Hematopoietic multipotent progenitor cell treated with erythropoietin and hydrocortisone succinate and interleukin-3 and kit ligand, for 15 days (in vitro differentiated cells): ENCODE measurements at regions not wholly inside any gene's neighbourhood (a gene's known extent, or its start where the extent isn't known, plus 50 kb on each side); places are given as distances from the start of the nearest gene placed in this dataset.
A peak's percentile ranks its signal among the peaks of the same experiment; 100 is the strongest.
"Not testable (repeated sequence)": the region's sequence is repeated elsewhere in the genome, so short reads cannot be mapped to it uniquely, and the experiment has no call there.

Experiments used
- DNase-seq: peaks from one replicate; pipeline ENCODE4 v3.0.0-alpha.2; 2015; ENCODE audit warnings: low spot score

DNA sequence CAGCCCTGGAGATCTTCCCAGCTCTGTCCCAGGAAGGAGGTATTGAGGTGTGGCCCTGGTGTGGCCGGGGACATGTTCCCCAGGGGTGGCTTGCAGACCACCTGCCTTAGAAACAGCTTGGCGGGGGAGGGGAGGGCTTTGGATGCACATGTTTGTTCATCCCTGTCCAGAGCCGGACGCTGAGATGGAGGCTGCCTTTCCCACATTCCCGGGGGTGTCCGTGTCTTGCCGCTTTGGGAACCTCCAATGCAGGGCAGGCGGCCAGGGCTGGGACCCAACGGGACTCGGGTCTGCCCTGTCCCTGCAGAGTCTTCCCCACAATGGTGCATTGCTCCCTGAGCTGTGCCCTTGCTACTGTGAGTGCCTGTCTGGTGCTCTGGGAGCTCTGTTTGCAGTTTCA is 319.5 kb upstream of the SFSWAP start:
- no peak for DNase-seq

DNA sequence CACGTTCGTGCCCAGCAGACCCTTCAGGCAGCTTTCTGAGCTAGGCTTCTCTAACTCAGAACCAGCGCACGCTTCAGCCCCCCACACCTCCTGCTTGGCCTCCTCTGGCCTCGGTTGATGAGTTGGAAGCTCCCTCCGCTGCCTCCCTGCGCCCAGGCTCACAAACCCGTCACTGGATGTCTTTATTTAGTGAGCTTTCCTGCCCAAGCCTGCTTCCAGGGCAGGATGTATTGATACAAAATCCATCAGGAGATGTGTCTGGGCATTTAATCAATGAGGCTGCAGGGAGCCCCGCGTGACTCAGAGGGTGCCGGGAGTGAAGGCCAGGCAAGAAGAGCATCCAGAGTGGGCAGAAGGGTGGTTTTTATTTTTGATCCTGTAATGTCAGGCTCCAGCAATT is 316.1 kb upstream of the SFSWAP start:
- not testable (repeated sequence) for DNase-seq

DNA sequence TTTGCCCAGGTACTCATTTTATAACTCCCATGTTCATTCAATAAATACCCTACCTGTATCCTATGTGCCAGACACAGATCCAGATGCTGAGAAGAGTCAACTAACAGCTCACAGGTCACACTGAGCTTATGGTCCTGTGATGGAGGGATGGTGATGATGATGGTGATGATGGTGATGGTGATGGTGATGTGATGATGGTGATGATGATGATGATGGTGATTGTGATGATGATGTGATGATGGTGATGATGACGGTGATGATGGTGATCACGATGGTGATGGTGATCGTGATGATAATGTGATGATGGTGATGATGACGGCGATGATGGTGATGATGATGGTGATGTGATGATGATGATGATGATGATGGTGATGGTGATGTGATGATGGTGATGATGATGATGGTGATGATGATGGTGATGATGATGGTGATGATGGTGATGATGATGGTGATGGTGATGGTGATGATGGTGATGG is 315.6 kb upstream of the SFSWAP start:
- not testable (repeated sequence) for DNase-seq

DNA sequence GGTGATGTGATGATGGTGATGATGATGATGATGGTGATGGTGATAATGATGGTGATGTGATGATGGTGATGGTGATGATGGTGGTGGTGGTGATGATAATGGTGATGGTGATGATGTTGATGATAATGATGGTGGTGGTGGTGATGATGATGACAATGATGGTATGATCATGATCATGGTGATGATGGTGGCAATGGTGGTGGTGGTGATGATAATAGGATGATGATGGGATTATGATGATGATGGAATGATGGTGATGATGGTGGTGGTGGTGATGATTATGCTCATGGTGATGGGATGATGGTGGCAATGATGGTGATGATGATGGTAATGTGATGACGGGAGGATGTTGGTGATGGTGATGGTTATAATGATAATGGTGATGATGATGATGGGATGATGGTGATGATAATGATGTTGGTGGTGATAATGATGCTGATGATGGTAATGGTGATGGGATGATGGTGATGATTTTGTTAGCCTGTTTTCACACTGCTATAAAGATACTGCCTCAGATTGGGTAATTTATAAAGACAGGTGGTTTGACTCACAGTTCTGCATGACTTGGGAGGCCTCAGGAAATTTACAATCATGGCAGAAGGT is 314.8 kb upstream of the SFSWAP start:
- DNase-seq = no peak

DNA sequence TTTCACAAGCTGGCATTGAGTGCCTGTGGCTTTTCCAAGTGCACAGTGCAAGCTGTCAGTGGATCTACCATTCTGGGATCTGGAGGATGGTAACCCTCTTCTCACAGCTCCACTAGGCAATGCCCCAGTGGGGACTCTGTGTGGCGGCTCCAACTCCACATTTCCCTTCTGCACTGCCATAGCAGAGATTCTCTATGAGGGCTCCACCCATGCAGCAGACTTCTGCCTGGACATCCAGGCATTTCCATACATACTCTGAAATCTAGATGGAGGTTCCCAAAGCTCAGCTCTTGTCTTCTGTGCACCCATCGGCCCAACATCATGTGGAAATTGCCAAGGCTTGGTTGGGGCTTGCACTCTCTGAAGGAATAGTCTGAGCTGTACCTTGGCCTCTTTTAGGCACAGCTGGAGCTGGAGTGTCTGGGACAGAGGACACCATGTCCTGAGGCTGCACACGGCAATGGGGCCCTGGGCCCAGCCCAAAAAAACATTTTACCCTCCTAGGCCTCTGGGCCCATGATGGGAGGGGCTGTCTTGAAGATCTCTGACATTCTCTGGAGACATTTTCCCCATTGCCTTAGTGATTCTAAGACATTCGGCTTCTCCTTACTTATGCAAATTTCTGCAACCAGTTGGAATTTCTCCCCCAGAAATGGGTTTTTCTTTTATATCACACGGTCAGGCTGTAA is 313.3 kb upstream of the SFSWAP start:
- DNase-seq = no peak

DNA sequence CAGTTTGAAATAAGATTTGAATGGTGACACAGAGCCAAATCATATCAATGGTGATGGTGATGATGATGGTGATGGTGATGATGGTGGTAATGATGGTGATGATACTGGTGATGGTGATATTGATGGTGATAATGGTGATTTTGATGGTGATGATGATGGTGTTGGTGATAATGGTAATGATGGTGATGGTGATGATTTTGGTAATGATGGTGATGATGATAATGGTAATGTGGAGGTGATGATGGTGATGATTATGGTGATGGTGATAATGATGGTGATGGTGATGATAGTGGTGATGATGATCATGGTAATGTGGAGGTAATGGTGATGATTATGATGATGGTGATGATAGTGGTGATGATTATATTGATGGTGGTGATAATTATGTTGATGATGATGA is 311.9 kb upstream of the SFSWAP start:
- DNase-seq = no peak

DNA sequence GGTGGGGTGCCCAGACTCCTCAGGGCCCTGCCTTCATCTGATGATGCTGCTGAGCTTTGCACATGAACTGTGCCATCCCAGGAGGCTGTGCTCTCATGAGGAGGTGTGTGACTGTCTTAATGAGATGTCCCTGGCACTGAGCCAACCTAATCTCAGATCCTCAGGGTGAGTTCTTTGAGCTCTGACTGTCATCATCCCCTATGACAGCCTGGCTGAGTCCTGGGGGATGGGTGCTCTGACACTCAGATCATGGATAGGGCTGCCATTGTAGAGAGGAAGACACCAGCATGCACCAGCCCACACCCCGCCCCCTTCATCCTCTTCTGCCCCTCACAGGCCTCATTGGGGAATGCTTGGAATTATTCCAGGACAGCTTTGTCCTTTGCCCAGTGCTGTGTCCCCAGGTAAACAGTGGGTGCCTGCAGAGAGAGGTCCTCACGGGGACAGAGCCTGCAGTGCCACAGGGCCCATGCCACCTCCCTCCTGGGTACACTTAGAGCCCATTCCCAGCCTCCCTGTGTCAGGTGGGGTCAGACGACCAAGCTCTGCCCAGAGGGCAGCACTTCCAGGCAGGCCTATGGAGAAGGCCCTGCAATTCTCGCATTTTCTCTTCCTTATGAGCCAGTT is 310.1 kb upstream of the SFSWAP start:
- DNase-seq = not testable (repeated sequence)

DNA sequence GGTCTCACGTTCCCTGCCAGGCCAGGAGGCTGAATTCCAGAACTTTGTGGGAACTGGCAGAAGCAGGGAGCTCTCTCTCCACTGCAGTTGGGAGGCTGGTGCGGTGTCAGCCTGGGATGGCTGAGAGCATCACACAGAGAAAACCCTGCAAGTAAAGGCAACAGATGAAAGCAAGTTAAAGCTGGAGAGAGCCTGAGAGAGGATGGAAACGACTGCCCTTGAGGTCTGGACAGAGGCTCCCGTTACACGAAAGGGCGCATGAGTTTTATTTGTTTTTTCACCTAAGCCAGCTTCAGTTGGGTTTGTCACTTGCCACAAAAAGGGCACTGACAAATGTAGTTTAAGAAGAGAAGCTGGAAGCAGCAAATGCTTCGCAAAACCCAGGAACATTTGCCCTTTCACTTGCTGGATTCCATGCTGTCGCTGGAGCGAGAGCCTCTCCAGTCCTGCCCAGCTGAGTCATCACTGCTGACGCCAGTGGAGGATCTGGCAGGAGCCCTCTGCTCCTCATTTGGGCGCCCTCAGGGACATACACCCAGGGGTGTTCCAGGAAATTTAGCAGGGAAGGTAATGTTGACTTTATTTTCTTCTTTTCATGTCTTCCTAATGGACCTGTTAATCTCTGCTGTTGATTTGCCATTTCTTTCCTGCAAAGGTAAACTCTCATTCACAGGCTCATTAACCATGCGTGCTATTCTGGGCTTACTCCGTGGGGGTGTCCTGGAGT is 308.8 kb upstream of the SFSWAP start:
- DNase-seq = not testable (repeated sequence)

DNA sequence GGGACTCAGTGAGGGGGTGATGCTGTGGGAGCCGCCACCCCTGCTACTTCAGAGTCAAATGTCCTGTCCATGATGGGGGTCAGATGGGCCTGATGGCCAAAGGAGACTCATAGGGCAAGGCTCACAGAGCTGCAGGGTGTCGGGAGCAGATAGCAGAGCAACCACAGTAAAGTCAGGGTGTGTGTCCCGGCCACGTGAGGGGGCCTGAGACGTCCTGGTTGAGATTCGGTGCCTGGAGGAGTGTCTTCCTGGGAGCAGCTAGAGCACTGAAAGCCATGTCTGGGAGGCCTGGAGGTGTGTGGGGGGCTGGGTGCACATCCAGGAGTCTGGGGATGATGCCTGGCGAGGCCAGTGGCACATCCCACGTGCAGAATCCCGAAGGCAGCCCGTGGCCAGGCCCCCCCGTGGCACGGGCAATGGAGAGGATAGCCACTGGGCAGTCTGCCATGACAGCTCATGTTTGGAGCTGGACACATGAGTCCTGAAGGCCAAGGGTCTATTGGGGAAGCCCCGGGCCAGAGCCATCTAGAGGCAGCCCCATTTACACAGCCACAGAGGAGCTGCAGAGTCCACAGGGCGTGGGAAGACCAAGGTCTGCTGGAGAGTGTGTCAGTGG is 308.0 kb upstream of the SFSWAP start:
- no peak for DNase-seq

DNA sequence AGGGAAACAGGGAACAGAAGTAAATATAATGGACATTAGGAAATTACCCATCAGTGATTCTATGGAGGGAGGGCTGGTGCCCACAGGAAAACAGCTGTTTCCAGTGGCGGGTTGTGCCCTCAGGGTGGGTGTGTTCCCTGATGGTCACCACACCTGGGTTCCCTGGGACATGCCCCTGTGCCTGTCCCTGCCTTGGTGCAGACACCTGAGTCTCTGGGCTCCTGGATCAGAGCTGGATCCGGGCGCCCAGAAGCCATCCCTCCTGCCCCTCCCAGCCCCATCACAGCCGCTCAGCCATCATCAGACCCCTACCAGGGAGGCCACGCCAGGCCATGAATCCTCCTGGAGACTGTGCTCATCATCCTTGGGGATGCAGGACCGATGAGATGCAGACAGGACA is 307.2 kb upstream of the SFSWAP start:
- DNase-seq = no peak

DNA sequence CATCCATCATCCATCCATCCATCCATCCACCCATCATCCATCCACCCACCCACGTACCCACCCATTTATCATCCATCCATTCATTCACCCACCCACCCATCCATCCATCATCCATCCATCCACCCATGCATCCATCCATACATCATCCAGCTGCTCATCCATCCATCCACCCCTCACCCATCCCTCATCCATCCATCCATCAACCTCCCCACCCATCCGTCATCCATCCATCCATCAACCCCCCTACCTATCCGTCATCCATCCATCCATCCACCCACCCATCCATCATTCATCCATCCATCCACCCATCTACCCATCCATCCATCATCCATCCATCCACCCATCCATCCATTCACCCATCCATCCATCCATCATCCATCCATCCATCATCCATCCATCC is 306.2 kb upstream of the SFSWAP start:
- no peak for DNase-seq

DNA sequence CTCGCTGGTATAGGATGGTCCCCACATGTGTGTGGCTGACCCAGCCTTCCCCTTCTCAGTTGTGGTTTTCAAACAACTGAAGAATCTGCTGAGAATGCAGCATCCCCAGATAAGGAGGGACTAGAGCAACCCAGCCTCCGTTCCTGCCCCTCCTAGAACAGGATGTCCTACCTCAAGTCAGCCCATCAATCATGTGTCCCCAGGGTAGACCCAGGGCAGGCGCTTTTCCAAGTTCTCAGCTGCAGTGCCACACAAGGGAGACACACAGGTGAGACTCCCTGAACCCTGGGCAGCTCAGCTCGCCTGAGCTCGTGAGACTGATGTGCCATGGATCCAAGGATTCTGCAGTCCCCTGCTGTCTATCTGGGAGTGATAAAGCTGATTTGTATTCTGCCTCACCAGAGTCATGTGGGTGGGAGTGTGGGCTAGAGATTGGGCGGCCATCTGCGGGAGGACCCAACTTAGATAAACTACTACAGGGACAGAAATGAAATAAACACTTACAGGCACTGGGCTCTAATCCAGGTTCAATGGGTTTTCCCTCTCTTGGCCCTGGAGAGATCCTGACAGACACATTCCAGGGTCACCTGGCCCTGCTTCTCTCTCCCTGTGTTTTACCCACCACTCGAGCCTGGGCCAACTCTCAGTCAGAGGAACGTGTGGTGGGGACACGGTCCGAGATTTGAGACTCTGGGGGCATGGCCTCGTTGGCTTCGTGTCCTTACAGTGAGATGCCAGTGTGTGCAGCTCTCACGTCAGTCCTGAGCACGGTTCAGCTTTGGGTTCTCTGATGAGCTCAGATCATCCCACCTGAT is 303.5 kb upstream of the SFSWAP start:
- DNase-seq = no peak

DNA sequence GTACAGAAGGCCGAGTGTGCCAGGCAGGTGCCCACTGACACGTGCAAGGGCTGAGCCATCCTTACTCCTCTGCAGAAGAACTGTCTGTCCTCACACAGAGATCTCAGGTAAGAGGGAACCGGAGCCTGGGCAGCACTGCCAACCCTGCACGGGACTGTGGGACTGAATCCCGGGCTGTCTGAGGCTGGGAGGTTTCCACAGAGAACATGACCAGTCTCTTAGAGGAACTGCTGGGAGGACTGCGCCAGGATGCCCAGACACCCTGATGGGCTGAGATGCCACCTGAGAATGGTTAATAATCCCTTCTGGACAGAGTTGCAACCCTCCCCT is 302.9 kb upstream of the SFSWAP start:
- DNase-seq = no peak

DNA sequence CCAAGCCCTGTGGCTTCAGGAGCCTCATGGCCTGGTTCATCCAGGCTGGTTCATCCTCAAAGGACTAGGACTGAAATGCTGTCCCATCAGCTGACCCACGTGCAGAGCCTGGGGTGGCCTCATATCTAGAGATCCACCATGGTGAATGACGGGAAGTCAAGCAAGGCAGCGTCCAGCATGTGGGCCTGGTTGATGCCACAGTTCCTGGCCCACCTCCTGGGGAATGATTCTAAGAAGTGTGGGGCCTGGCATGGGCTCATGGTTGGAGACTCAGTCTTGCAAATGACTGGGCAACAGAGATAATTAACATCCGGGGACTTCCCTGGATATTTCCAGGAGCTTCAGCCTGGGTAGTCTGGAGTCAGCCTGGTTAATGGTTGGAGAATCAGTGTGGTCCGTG is 302.4 kb upstream of the SFSWAP start:
- DNase-seq = no peak

DNA sequence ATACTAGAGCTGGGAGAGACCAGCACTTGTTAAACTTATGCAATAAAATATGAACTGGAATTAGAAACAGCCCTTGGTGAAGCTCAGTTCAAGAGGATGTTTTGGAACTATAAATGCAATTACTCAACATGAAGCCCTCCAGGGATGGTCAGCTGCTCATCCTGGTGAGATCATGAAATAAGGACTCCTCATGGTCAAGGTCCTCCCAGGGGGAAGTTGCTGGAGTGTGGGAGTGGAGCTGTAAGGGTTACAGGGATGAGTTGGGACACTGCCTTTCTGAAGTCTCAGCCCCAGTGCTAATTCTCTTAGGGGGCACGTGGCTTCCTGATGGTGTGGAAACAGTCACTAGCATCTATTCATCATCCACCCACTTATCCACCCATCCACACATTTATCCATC is 301.7 kb upstream of the SFSWAP start:
- no peak for DNase-seq

DNA sequence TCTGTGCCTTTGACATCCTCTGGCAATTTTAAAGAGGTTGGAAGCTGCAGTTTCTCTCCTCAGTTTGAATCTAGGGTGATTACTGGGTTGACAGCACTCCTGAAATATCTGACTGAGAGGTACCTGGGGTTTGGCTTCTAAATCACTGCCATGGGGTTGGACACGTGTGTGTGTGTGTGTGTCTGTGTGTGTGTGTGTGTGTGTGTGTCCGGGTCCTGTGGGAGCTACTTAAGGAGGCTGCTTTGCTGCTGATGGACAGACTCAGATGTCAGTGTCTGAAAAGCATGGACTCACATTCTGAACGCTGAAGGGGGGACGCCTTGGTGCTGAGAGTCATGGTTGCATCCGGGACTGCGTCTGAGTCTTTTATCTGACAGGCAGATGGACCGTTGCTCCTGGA is 299.1 kb upstream of the SFSWAP start:
- not testable (repeated sequence) for DNase-seq

DNA sequence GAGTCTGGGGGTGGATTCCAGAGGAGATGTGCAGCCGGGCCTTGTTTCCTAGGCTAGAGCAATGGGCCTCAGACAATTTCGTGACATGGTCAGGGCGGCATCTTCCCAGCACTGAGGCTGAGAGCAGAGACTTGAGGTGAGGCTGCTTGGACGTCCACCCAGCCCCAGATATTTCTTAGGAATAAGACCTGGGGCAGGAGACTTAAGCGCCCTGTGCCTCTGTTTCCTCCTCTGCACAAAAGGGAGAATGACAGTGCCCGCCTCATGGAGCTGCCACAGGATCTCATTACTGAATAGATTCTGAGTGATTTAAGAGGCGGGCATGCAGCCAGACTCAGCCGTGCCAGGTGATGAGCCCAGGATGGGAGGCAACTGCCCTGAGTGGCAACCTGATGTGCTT is 297.9 kb upstream of the SFSWAP start:
- no peak for DNase-seq

DNA sequence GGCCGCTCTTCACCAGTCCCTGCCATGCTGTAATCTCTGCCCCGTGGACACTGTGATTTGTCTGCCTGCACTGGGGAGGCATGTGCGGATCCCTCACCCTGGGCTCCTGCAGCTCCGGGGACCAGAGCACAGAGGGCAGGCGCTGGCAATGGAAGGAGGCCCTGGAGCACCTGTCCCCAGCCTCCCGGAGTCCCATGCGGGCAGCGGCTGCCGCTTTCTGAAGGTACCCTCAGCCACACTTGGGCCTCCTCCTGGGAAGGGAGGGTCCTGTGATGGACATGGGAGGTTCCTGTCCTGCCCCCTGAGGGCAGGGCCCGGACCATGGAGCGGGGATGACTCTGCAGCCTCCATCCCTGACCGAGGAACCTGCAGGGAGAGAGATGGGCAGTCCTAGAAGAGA is 297.4 kb upstream of the SFSWAP start:
- no peak for DNase-seq

DNA sequence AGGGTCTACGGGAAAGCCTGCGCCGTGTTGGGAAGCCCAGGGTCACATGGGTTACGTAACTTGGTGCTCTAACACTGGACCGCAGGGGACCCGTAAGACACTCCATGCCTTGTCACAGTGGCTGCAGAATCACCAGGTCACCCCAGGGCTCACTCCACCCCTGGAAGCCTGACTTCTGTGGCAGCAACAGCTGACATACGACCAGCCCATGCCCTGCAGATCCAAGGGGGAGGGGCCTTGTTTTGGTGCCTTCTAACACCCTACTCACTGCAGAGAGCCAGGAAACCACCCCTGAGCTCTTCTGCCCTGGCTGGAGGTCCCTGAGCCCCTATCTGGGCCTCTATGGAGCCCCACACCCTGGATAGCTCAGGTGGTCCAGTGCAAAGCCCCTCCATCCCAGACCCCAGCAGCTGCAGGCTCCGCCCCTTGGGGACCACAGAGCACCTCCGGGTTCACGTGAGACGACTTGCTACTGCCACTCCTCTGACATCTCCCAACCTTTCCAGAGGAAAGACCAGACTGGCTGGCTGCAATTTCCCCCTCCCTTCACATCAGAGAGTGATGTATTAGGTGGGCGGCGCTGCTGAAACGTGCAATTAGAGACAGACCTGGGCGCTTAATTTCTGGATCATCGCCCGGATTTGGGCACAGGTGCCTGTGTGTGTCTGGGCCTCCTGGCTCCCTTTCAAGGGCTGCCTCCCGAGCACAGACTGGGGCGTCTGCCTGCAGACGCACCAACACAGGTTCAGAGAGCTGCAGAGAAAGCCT is 296.6 kb upstream of the SFSWAP start:
- not testable (repeated sequence) for DNase-seq

DNA sequence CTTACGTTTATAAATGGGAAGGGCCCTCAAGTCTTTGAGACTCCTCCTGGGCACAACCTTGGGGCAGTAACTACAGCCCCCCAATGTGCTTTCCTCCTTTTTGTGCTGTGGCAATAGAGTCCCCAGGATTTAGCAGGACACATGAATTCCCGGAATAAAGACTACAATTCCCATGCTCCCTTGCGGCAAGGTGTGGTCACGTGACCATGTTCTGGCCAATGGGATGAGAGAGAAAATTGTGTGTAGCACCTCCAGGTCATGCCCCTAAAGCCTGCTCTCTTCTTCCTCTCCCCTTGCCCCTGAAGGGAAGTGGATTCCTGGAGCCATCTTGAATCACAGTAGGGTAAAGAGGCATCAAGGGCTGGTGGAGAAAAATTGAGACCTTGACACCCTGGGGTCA is 295.1 kb upstream of the SFSWAP start:
- DNase-seq = peak; percentile 37

DNA sequence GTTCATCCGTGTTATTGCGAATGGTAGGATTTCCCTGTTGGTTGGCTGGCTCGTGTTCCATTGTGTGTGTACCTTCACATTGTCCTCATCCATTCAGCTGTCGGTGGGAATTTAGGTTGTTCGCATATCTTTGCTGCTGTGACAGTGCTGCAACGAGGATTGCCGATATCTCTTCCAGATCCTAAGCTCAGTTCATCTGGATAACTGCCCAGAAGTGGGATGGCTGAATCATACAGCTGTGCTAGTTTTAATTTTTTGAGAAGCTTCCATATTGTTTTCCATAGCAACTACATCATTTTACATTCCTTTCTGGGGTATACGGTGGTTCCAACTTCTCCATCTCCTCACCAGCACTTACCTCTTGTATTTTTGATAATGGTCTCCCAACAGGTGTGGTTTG is 292.8 kb upstream of the SFSWAP start:
- DNase-seq = no peak
